NB4 (cell line): ENCODE measurements at regions not wholly inside any gene's neighbourhood (a gene's known extent, or its start where the extent isn't known, plus 50 kb on each side); places are given as distances from the start of the nearest gene placed in this dataset.

Experiments used
- CTCF ChIP-seq: IDR thresholded peaks from one replicate; pipeline ENCODE4 v1.5.1; 2012; ENCODE audit warnings: low read depth, low read length
- MAX ChIP-seq: IDR thresholded peaks from 2 replicates; pipeline ENCODE4 v1.6.1; 2011; ENCODE audit warnings: low read depth, low read length
- POLR2A ChIP-seq: IDR thresholded peaks from 2 replicates; pipeline ENCODE4 v1.6.1; 2011; ENCODE audit warnings: mild to moderate bottlenecking; ENCODE audit not compliant: insufficient read length; ENCODE audit errors: extremely low read depth

GRCh38 chr17:77419095-77419494, 278.3 kb downstream of the SEC14L1 start:
- no peak for TF ChIP-seq CTCF
- no peak for TF ChIP-seq POLR2A
- no peak for TF ChIP-seq MAX
